H9 (cell line): ENCODE measurements at regions not wholly inside any gene's neighbourhood (a gene's known extent, or its start where the extent isn't known, plus 50 kb on each side); places are given as distances from the start of the nearest gene placed in this dataset.

ENCODE experiments used
- DNase-seq: peaks from one replicate; pipeline ENCODE4 v3.0.0-alpha.2; 2017
- H2AFZ ChIP-seq: one replicate; pipeline ENCODE4 v1.6.1; 2013; ENCODE audit warnings: mild to moderate bottlenecking, low read length, control low read depth, moderate library complexity
- H2AK5ac ChIP-seq: 2 replicates; pipeline ENCODE4 v1.6.1; 2013; ENCODE audit warnings: low read length, control low read depth, mixed read lengths; ENCODE audit not compliant: insufficient read length
- H2BK120ac ChIP-seq: one replicate; pipeline ENCODE4 v1.6.1; 2013; ENCODE audit warnings: low read depth, mild to moderate bottlenecking, low read length, control low read depth, inconsistent platforms; ENCODE audit not compliant: poor library complexity, severe bottlenecking
- H2BK12ac ChIP-seq: 2 replicates; pipeline ENCODE4 v1.6.1; 2013; ENCODE audit warnings: low read length, control low read depth, mixed read lengths, low read depth; ENCODE audit not compliant: insufficient read length
- H2BK15ac ChIP-seq: 2 replicates; pipeline ENCODE4 v1.6.1; 2013; ENCODE audit warnings: low read depth, low read length, control low read depth
- H2BK20ac ChIP-seq: one replicate; pipeline ENCODE4 v1.6.1; 2013; ENCODE audit warnings: low read depth, mild to moderate bottlenecking, low read length, control low read depth, inconsistent platforms; ENCODE audit not compliant: poor library complexity, severe bottlenecking
- H2BK5ac ChIP-seq: 2 replicates; pipeline ENCODE4 v1.6.1; 2013; ENCODE audit warnings: low read length, control low read depth, mixed read lengths; ENCODE audit not compliant: insufficient read length
- H3K14ac ChIP-seq: 2 replicates; pipeline ENCODE4 v1.6.1; 2013; ENCODE audit warnings: low read length, control low read depth; ENCODE audit not compliant: insufficient read depth
- H3K18ac ChIP-seq: 2 replicates; pipeline ENCODE4 v1.6.1; 2013; ENCODE audit warnings: low read depth, mild to moderate bottlenecking, mixed read lengths, low read length, control low read depth; ENCODE audit not compliant: insufficient read length
- H3K23ac ChIP-seq: 2 replicates; pipeline ENCODE4 v1.6.1; 2013; ENCODE audit warnings: low read length, control low read depth, mixed read lengths, low read depth; ENCODE audit not compliant: insufficient read length
- H3K23me2 ChIP-seq: 2 replicates; pipeline ENCODE4 v1.6.1; 2013; ENCODE audit warnings: low read depth, mild to moderate bottlenecking, mixed read lengths, low read length, control low read depth; ENCODE audit not compliant: insufficient read length, poor library complexity, severe bottlenecking
- H3K27ac ChIP-seq: 2 replicates; pipeline ENCODE4 v1.5.1; 2013; ENCODE audit warnings: low read length, control low read depth, mixed read lengths, low read depth; ENCODE audit not compliant: insufficient read length
- H3K27me3 ChIP-seq: 2 replicates; pipeline ENCODE4 v1.6.1; 2013; ENCODE audit warnings: low read length, control low read depth, inconsistent platforms; ENCODE audit not compliant: insufficient read depth
- H3K4ac ChIP-seq: 2 replicates; pipeline ENCODE4 v1.6.1; 2013; ENCODE audit warnings: low read depth, mild to moderate bottlenecking, control low read depth, inconsistent platforms, low read length, moderate library complexity
- H3K4me1 ChIP-seq: 2 replicates; pipeline ENCODE4 v1.6.1; 2013; ENCODE audit warnings: low read length, control low read depth, inconsistent platforms; ENCODE audit not compliant: insufficient read depth
- H3K4me2 ChIP-seq: 2 replicates; pipeline ENCODE4 v1.6.1; 2013; ENCODE audit warnings: low read length, control low read depth, mixed read lengths; ENCODE audit not compliant: insufficient read length, insufficient read depth
- H3K56ac ChIP-seq: 2 replicates; pipeline ENCODE4 v1.6.1; 2013; ENCODE audit warnings: low read depth, mild to moderate bottlenecking, mixed read lengths, low read length, control low read depth; ENCODE audit not compliant: insufficient read length
- H3K79me1 ChIP-seq: 2 replicates; pipeline ENCODE4 v1.6.1; 2013; ENCODE audit warnings: low read depth, mild to moderate bottlenecking, moderate library complexity, low read length, control low read depth, inconsistent platforms; ENCODE audit not compliant: insufficient read depth, poor library complexity, severe bottlenecking
- H3K79me2 ChIP-seq: 2 replicates; pipeline ENCODE4 v1.6.1; 2013; ENCODE audit warnings: low read length, control low read depth, inconsistent platforms; ENCODE audit not compliant: insufficient read depth
- H3K9ac ChIP-seq: 2 replicates; pipeline ENCODE4 v1.6.1; 2013; ENCODE audit warnings: low read length, control low read depth, mixed read lengths; ENCODE audit not compliant: insufficient read length; ENCODE audit errors: extremely low read depth
- H3K9me3 ChIP-seq: one replicate; pipeline ENCODE4 v1.6.1; 2013; ENCODE audit warnings: low read depth, low read length, inconsistent platforms; ENCODE audit not compliant: control insufficient read depth
- H3T11ph ChIP-seq: one replicate; pipeline ENCODE4 v1.6.1; 2013; ENCODE audit warnings: mild to moderate bottlenecking, low read length, control low read depth, inconsistent platforms
- H4K20me1 ChIP-seq: one replicate; pipeline ENCODE4 v1.6.1; 2013; ENCODE audit not compliant: control insufficient read depth, insufficient read length, insufficient read depth
- H4K5ac ChIP-seq: 2 replicates; pipeline ENCODE4 v1.6.1; 2013; ENCODE audit warnings: low read depth, mild to moderate bottlenecking, mixed read lengths, low read length, control low read depth; ENCODE audit not compliant: insufficient read length
- H4K8ac ChIP-seq: replicated peaks from 2 replicates; pipeline ENCODE4 v1.6.1; 2013; ENCODE audit warnings: low read length, control low read depth, mixed read lengths, low read depth; ENCODE audit not compliant: insufficient read length
- H4K91ac ChIP-seq: 2 replicates; pipeline ENCODE4 v1.6.1; 2013; ENCODE audit warnings: low read depth, mild to moderate bottlenecking, moderate library complexity, mixed read lengths, low read length, control low read depth; ENCODE audit not compliant: insufficient read length
- H3K27ac Mint-ChIP-seq, 3 experiments: 2 replicates in 2 of 3; 3 replicates in 1 of 3; pipeline ENCODE4 v1.8.0; 2020 to 2021; ENCODE audit warnings: mixed read lengths in 3 of 3, mild to moderate bottlenecking in 1 of 3, moderate library complexity in 1 of 3
- H3K27me3 Mint-ChIP-seq: 2 replicates; pipeline ENCODE4 v1.8.0; 2021; ENCODE audit warnings: low read depth, mild to moderate bottlenecking, moderate library complexity, mixed read lengths
- H3K36me3 Mint-ChIP-seq, 3 experiments: 2 replicates in 2 of 3; 3 replicates in 1 of 3; pipeline ENCODE4 v1.8.0; 2020 to 2021; ENCODE audit warnings: low read depth in 3 of 3, mixed read lengths in 3 of 3; ENCODE audit not compliant: insufficient read depth in 1 of 3
- H3K4me1 Mint-ChIP-seq, 2 experiments: 2 replicates each; pipeline ENCODE4 v1.8.0; 2020; ENCODE audit warnings: mixed read lengths in 2 of 2
- H3K4me3 Mint-ChIP-seq, 2 experiments: 2 replicates in 1 of 2; 3 replicates in 1 of 2; pipeline ENCODE4 v1.8.0; 2020 to 2021; ENCODE audit warnings: mild to moderate bottlenecking in 2 of 2, mixed read lengths in 2 of 2, moderate library complexity in 1 of 2
- H3K9me3 Mint-ChIP-seq, 2 experiments: 2 replicates in 1 of 2; 3 replicates in 1 of 2; pipeline ENCODE4 v1.8.0; 2020; ENCODE audit warnings: mild to moderate bottlenecking in 2 of 2, mixed read lengths in 2 of 2, moderate library complexity in 1 of 2
- WGBS: extraction: QIAGEN DNeasy Blood & Tissue Kit; methylation state at CpG from one replicate; pipeline ENCODE4 v1.1.7; 2013; ENCODE audit warnings: missing lambda C conversion rate, low lambda C conversion rate, mixed read lengths; ENCODE audit not compliant: insufficient read length; ENCODE audit errors: extremely low coverage; 5-methylcytosine and 5-hydroxymethylcytosine counted together
- TF ChIP-seq, protein P1 (sequence below): fragments of 200-600 bp; sonication (generic); conservative IDR thresholded peaks from 3 replicates; pipeline ENCODE4 v1.8.0; 2021; ENCODE audit warnings: antibody characterized with exemption, mild to moderate bottlenecking

DNA sequence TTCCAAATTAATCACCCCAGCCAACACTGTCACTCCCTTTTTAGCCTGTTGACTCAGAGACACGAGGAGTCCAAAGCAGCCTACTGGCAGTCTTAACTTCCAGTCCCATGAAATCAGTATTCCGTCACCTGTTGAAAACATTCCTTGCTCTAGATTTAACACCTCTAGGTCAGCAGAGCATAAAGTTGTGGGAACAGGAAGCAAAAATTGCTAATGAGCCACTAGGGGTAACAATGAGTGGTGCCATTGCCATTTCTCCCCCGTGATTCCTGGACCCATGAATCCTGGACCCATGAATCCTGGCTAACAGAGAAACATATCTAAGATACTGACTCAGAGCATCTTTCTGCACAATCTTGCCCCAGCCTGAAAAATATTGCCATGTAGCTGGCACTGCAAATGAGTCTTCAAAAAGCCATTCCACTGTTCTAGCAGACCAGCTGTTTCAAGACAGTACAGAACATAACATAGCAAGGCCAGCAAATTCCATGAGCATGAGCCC lies 252.7 kb upstream of the PTER start:
- Histone ChIP-seq H3K4ac (no peak overlapping the region), H4K5ac (no peak overlapping the region), H3K23ac (no peak overlapping the region), H4K8ac (no peak overlapping the region), H3K9me3 (no peaks in the 10 kb centered on the region), H3K4me2 (no peak overlapping the region), H4K91ac (no peak overlapping the region), H3K23me2 (no peaks in the 10 kb centered on the region), H3K79me1 (no peaks in the 10 kb centered on the region), H2BK20ac (no peak overlapping the region), H2BK15ac (no peak overlapping the region), H3K27ac (no peak overlapping the region), H3K14ac (no peak overlapping the region), H2BK5ac (no peak overlapping the region), H2AK5ac (no peak overlapping the region), H2AFZ (no peak overlapping the region), H4K20me1 (no peaks in the 10 kb centered on the region), H2BK120ac (no peak overlapping the region), H2BK12ac (no peak overlapping the region), H3T11ph (no peak overlapping the region), H3K56ac (no peak overlapping the region), H3K4me1 (no peaks in the 10 kb centered on the region; the same call in 1 of the 2 replicates), H3K9ac (no peak overlapping the region), H3K79me2 (no peaks in the 10 kb centered on the region), H3K18ac (no peak overlapping the region), H3K27me3 (no peaks in the 10 kb centered on the region)
- H3K9me3 Mint-ChIP-seq, result peaks cover 4% of the 10 kb centered on the region in 2 experiments; a peak in 4 of 5 replicates
- TF ChIP-seq, protein P1, sequence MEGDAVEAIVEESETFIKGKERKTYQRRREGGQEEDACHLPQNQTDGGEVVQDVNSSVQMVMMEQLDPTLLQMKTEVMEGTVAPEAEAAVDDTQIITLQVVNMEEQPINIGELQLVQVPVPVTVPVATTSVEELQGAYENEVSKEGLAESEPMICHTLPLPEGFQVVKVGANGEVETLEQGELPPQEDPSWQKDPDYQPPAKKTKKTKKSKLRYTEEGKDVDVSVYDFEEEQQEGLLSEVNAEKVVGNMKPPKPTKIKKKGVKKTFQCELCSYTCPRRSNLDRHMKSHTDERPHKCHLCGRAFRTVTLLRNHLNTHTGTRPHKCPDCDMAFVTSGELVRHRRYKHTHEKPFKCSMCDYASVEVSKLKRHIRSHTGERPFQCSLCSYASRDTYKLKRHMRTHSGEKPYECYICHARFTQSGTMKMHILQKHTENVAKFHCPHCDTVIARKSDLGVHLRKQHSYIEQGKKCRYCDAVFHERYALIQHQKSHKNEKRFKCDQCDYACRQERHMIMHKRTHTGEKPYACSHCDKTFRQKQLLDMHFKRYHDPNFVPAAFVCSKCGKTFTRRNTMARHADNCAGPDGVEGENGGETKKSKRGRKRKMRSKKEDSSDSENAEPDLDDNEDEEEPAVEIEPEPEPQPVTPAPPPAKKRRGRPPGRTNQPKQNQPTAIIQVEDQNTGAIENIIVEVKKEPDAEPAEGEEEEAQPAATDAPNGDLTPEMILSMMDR, result no peak
- peaks cover 19 to 25% of the 10 kb centered on the region in 2 experiments for H3K4me1 Mint-ChIP-seq
- no CpG with 5 or more reads among the region's 3 CpGs for WGBS
- H3K4me3 Mint-ChIP-seq, result no peak overlapping the region
- H3K27ac Mint-ChIP-seq, result no peak overlapping the region
- no peaks in the 10 kb centered on the region for H3K27me3 Mint-ChIP-seq
- no peak for DNase-seq
- peaks cover 4 to 16% (median 11%) of the 10 kb centered on the region in 3 experiments; a peak in 6 of 7 replicates for H3K36me3 Mint-ChIP-seq
